H1 (cell line): ENCODE measurements at regions not wholly inside any gene's neighbourhood (a gene's known extent, or its start where the extent isn't known, plus 50 kb on each side); places are given as distances from the start of the nearest gene placed in this dataset.

Experiments used
- CTCF ChIA-PET: fragments of 300-600 bp; sonication (Branson Sonifier 250); formaldehyde crosslinking; loops from one replicate; lab custom pipeline; 2021; ENCODE audit not compliant: partially characterized antibody; lab: Charles Lee
- POLR2A ChIA-PET: fragments of 300-600 bp; sonication (Branson Sonifier 250); formaldehyde crosslinking; loops from one replicate; lab custom pipeline; 2021; ENCODE audit warnings: inconsistent platforms; ENCODE audit not compliant: partially characterized antibody; lab: Charles Lee
- DNase-seq, 2 experiments: peaks; one replicate each; pipeline versions ENCODE4 v3.0.0 to v3.0.0-alpha.2; 2010 to 2022; ENCODE audit warnings: low spot score in 2 of 2, low read depth in 1 of 2, mixed read lengths in 1 of 2
- FAIRE-seq: peaks from 2 replicates; lab custom pipeline; 2011; peaks lifted over from hg19 to GRCh38; lab: Jason Lieb, UNC
- H2AFZ ChIP-seq: 2 replicates; pipeline ENCODE4 v1.8.1; 2012; ENCODE audit warnings: low read length, inconsistent platforms
- H2AK5ac ChIP-seq: 2 replicates; pipeline ENCODE4 v1.6.1; 2013; ENCODE audit warnings: low read depth, low read length
- H2BK120ac ChIP-seq: replicated peaks from 2 replicates; pipeline ENCODE3; 2013; ENCODE audit warnings: low read depth, low read length, inconsistent platforms
- H2BK12ac ChIP-seq: 2 replicates; pipeline ENCODE4 v1.6.1; 2013; ENCODE audit warnings: low read depth, low read length
- H2BK15ac ChIP-seq: 2 replicates; pipeline ENCODE4 v1.6.1; 2013; ENCODE audit warnings: low read length
- H2BK20ac ChIP-seq: 2 replicates; pipeline ENCODE4 v1.6.1; 2013; ENCODE audit warnings: low read length
- H2BK5ac ChIP-seq: 2 replicates; pipeline ENCODE4 v1.6.1; 2013; ENCODE audit warnings: low read depth, low read length
- H3K14ac ChIP-seq: 2 replicates; pipeline ENCODE4 v1.6.1; 2013; ENCODE audit warnings: inconsistent platforms; ENCODE audit not compliant: insufficient read length
- H3K18ac ChIP-seq: 2 replicates; pipeline ENCODE4 v1.6.1; 2013; ENCODE audit warnings: low read length; ENCODE audit errors: extremely low read depth
- H3K23ac ChIP-seq: 2 replicates; pipeline ENCODE4 v1.6.1; 2013; ENCODE audit warnings: inconsistent platforms; ENCODE audit not compliant: insufficient read length
- H3K23me2 ChIP-seq: 2 replicates; pipeline ENCODE4 v1.6.1; 2013; ENCODE audit warnings: low read depth, low read length
- H3K27ac ChIP-seq: 2 replicates; pipeline ENCODE4 v1.6.1; 2011; ENCODE audit warnings: low read depth, low read length, inconsistent platforms
- H3K27me3 ChIP-seq, 4 experiments: replicated peaks in 1 of 4; 1 replicate in 1 of 4; 2 replicates in 3 of 4; pipeline versions ENCODE4 v1.6.1 to v1.8.1; 2011 to 2013; ENCODE audit warnings: low read length in 3 of 4, mild to moderate bottlenecking in 3 of 4, inconsistent platforms in 2 of 4, mixed read lengths in 2 of 4, moderate library complexity in 1 of 4; ENCODE audit not compliant: control insufficient read depth in 3 of 4, insufficient read depth in 3 of 4; ENCODE audit errors: extremely low read depth in 1 of 4
- H3K36me3 ChIP-seq, 4 experiments: 2 replicates each; pipeline versions ENCODE4 v1.6.1 to v1.8.1; 2011 to 2013; ENCODE audit warnings: mild to moderate bottlenecking in 4 of 4, low read length in 3 of 4, moderate library complexity in 2 of 4, control low read depth in 1 of 4, inconsistent platforms in 1 of 4; ENCODE audit not compliant: insufficient read depth in 4 of 4, control insufficient read depth in 2 of 4
- H3K4ac ChIP-seq: replicated peaks from 2 replicates; pipeline ENCODE3; 2013; ENCODE audit warnings: low read length, low read depth, mixed read lengths, inconsistent platforms; ENCODE audit not compliant: insufficient read length
- H3K4me1 ChIP-seq, 4 experiments: replicated peaks in 1 of 4; 1 replicate in 1 of 4; 2 replicates in 3 of 4; pipeline versions ENCODE4 v1.6.1 to v1.8.1; 2011 to 2013; ENCODE audit warnings: low read length in 3 of 4, inconsistent platforms in 2 of 4, mixed read lengths in 1 of 4; ENCODE audit not compliant: insufficient read depth in 4 of 4, control insufficient read depth in 3 of 4
- H3K4me2 ChIP-seq, 2 experiments: 2 replicates each; pipeline versions ENCODE4 v1.6.1 to v1.8.1; 2011 to 2013; ENCODE audit warnings: low read depth in 2 of 2, low read length in 2 of 2, control low read depth in 1 of 2, inconsistent platforms in 1 of 2, mild to moderate bottlenecking in 1 of 2; ENCODE audit not compliant: insufficient read depth in 1 of 2
- H3K4me3 ChIP-seq, 4 experiments: fragments of 200-600, 300-600 bp in 1 of 4; sonication (generic), shearing (Covaris generic), sonication (Bioruptor Twin) in 1 of 4; 2 replicates each; pipeline versions ENCODE4 v1.5.1 to v1.8.1; 2011 to 2016; ENCODE audit warnings: low read length in 4 of 4, low read depth in 3 of 4, control low read depth in 2 of 4, inconsistent platforms in 2 of 4, mild to moderate bottlenecking in 2 of 4, mixed read lengths in 1 of 4, moderate library complexity in 1 of 4; ENCODE audit not compliant: insufficient read depth in 2 of 4; ENCODE audit errors: extremely low read depth in 1 of 4
- H3K56ac ChIP-seq: replicated peaks from 2 replicates; pipeline ENCODE3; 2013; ENCODE audit warnings: low read depth, mild to moderate bottlenecking, mixed read lengths, low read length, inconsistent platforms; ENCODE audit not compliant: insufficient read length
- H3K79me1 ChIP-seq: 2 replicates; pipeline ENCODE4 v1.6.1; 2013; ENCODE audit warnings: low read depth, low read length, control low read depth
- H3K79me2 ChIP-seq, 2 experiments: 2 replicates each; pipeline versions ENCODE4 v1.6.1 to v1.8.1; 2012 to 2013; ENCODE audit warnings: low read length in 2 of 2, mild to moderate bottlenecking in 2 of 2, inconsistent platforms in 1 of 2; ENCODE audit not compliant: insufficient read depth in 2 of 2, control insufficient read depth in 1 of 2
- H3K9ac ChIP-seq, 4 experiments: replicated peaks in 1 of 4; 1 replicate in 1 of 4; 2 replicates in 3 of 4; pipeline versions ENCODE4 v1.6.1 to v1.8.1; 2011 to 2013; ENCODE audit warnings: low read depth in 3 of 4, low read length in 3 of 4, control low read depth in 2 of 4, mild to moderate bottlenecking in 2 of 4, moderate library complexity in 2 of 4, inconsistent platforms in 1 of 4; ENCODE audit errors: extremely low read depth in 1 of 4
- H3K9me3 ChIP-seq, 2 experiments: 2 replicates each; pipeline versions ENCODE4 v1.6.1 to v1.8.1; 2012 to 2013; ENCODE audit warnings: mild to moderate bottlenecking in 2 of 2, moderate library complexity in 2 of 2, control low read depth in 1 of 2, inconsistent platforms in 1 of 2, low read depth in 1 of 2, low read length in 1 of 2, mixed read lengths in 1 of 2; ENCODE audit not compliant: insufficient read depth in 2 of 2
- H4K20me1 ChIP-seq, 2 experiments: replicated peaks in 1 of 2; 2 replicates each; pipeline versions ENCODE3 to v1.8.1; 2011 to 2013; ENCODE audit warnings: inconsistent platforms in 2 of 2, low read length in 2 of 2, mild to moderate bottlenecking in 1 of 2; ENCODE audit not compliant: insufficient read depth in 2 of 2, control insufficient read depth in 1 of 2
- H4K5ac ChIP-seq: 2 replicates; pipeline ENCODE4 v1.6.1; 2013; ENCODE audit warnings: low read length, low read depth, mixed read lengths, inconsistent platforms; ENCODE audit not compliant: insufficient read length
- H4K8ac ChIP-seq: 2 replicates; pipeline ENCODE4 v1.8.0; 2013; ENCODE audit warnings: mild to moderate bottlenecking, moderate library complexity, low read length, inconsistent platforms; ENCODE audit not compliant: insufficient read depth; ENCODE audit errors: extremely low read depth
- H4K91ac ChIP-seq: replicated peaks from 2 replicates; pipeline ENCODE3; 2013; ENCODE audit warnings: low read length, mixed read lengths, inconsistent platforms; ENCODE audit not compliant: insufficient read length
- EP300 ChIP-seq, 2 experiments: IDR thresholded peaks; 1 replicate in 1 of 2; 2 replicates in 1 of 2; pipeline ENCODE4 v1.6.1; 2011 to 2012; ENCODE audit warnings: low read depth in 2 of 2, low read length in 2 of 2, mild to moderate bottlenecking in 2 of 2, borderline replicate concordance in 1 of 2, inconsistent platforms in 1 of 2, moderate library complexity in 1 of 2
- PHF8 ChIP-seq: fragments of 200-600 bp; sonication (generic); conservative IDR thresholded peaks from 2 replicates; pipeline ENCODE4 v1.7.1; 2012; ENCODE audit warnings: low read depth, mild to moderate bottlenecking, inconsistent platforms, low read length, moderate library complexity
- RBBP5 ChIP-seq: IDR thresholded peaks from 2 replicates; pipeline ENCODE4 v1.7.1; 2012; ENCODE audit warnings: low read depth, mild to moderate bottlenecking, inconsistent platforms, low read length, moderate library complexity, borderline replicate concordance
- WGBS, 2 experiments: shearing (Covaris generic) in 1 of 2; methylation state at CpG; one replicate each; pipeline versions ENCODE4 v1.1.6 to v1.1.7; 2013 to 2015; ENCODE audit warnings: low lambda C conversion rate in 2 of 2, mixed read lengths in 2 of 2, inconsistent platforms in 1 of 2, low coverage in 1 of 2, missing lambda C conversion rate in 1 of 2; ENCODE audit not compliant: insufficient replicate concordance in 2 of 2, insufficient coverage in 1 of 2, insufficient read length in 1 of 2; ENCODE audit errors: extremely low coverage in 1 of 2, missing lambda C conversion rate in 1 of 2; 5-methylcytosine and 5-hydroxymethylcytosine counted together

GRCh38 chr2:21361384-21361783 is 237.6 kb downstream of the TDRD15 start:
- H3K79me2 ChIP-seq: no peaks in the 10 kb centered on the region
- no peak overlapping the region for H2BK15ac ChIP-seq
- ChIA-PET CTCF (no interaction called here), POLR2A (no interaction called here)
- H2BK12ac ChIP-seq: no peak overlapping the region
- no peaks in the 10 kb centered on the region for H3K79me1 ChIP-seq
- no peaks in the 10 kb centered on the region for H3K4me1 ChIP-seq
- TF ChIP-seq PHF8 (no peak), EP300 (IDR thresholded peaks at IDR 0.05; ENCODE audit: borderline replicate concordance in 1 of 2, low read depth in 2 of 2, low read length in 2 of 2) (no peak), RBBP5 (no peak)
- H2BK5ac ChIP-seq: no peak overlapping the region
- H3K4me3 ChIP-seq: no peak overlapping the region
- DNase-seq (no peak), FAIRE-seq (no peak)
- no peak overlapping the region for H3K14ac ChIP-seq
- no peaks in the 10 kb centered on the region for H3K36me3 ChIP-seq
- H2BK20ac ChIP-seq: no peak overlapping the region
- no peak overlapping the region for H2BK120ac ChIP-seq
- H4K5ac ChIP-seq: no peak overlapping the region
- WGBS, 2 experiments: 91% methylated on average over 3 of the region's 3 CpGs; no CpG with 5 or more reads in 1 of the 2 experiments
- no peaks in the 10 kb centered on the region for H3K9me3 ChIP-seq
- H3K23me2 ChIP-seq: no peaks in the 10 kb centered on the region
- H2AK5ac ChIP-seq: no peak overlapping the region
- no peak overlapping the region for H3K56ac ChIP-seq
- H3K23ac ChIP-seq: no peak overlapping the region
- no peak overlapping the region for H2AFZ ChIP-seq
- no peaks in the 10 kb centered on the region for H4K20me1 ChIP-seq
- no peak overlapping the region for H3K9ac ChIP-seq
- no peak overlapping the region for H3K4ac ChIP-seq
- no peak overlapping the region for H3K27ac ChIP-seq
- no peaks in the 10 kb centered on the region for H3K27me3 ChIP-seq
- H4K8ac ChIP-seq: no peak overlapping the region
- H4K91ac ChIP-seq: no peak overlapping the region
- H3K18ac ChIP-seq: no peak overlapping the region
- no peak overlapping the region for H3K4me2 ChIP-seq
